Adrenal gland (tissue), 5 donors: ENCODE measurements at regions not wholly inside any gene's neighbourhood (a gene's known extent, or its start where the extent isn't known, plus 50 kb on each side); places are given as distances from the start of the nearest gene placed in this dataset.

Experiments
- POLR2A ChIP-seq, 2 donors: fragments of 450-650 bp; IDR thresholded peaks; one replicate each; pipeline ENCODE4 v1.6.1; 2017; ENCODE audit warnings: antibody characterized with exemption in 2 of 2, mild to moderate bottlenecking in 2 of 2, moderate library complexity in 1 of 2
- TF ChIP-seq, protein P1 (sequence below), 6 experiments: fragments of 450-650 bp in 4 of 6; fragments of 200-600 bp in 2 of 6; sonication (generic) in 1 of 6; IDR thresholded peaks; 1 replicate in 5 of 6; 2 replicates in 1 of 6; pipeline versions ENCODE4 v1.5.1 to v1.8.0; 2016 to 2021; ENCODE audit warnings: antibody characterized with exemption in 6 of 6, mild to moderate bottlenecking in 2 of 6, moderate library complexity in 1 of 6
- donor health status: DM: no; HTN: no; CAD: no.

DNA sequence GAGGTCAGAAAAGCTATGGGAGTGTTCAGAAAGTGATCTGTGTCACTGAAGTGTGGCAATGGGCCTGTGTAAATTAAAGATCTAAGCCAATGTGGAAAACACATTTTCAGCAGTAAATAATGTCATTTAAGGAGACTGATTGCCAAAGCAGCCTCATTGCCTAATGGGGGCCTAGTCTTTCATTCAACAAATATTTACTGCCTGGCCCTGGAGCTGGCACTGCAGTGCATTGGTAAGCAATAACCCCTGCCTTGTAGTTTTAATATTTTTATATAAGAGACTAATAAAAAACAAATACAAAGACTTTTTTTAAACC is 326.6 kb downstream of the BTG1 start:
- TF ChIP-seq, protein P1, sequence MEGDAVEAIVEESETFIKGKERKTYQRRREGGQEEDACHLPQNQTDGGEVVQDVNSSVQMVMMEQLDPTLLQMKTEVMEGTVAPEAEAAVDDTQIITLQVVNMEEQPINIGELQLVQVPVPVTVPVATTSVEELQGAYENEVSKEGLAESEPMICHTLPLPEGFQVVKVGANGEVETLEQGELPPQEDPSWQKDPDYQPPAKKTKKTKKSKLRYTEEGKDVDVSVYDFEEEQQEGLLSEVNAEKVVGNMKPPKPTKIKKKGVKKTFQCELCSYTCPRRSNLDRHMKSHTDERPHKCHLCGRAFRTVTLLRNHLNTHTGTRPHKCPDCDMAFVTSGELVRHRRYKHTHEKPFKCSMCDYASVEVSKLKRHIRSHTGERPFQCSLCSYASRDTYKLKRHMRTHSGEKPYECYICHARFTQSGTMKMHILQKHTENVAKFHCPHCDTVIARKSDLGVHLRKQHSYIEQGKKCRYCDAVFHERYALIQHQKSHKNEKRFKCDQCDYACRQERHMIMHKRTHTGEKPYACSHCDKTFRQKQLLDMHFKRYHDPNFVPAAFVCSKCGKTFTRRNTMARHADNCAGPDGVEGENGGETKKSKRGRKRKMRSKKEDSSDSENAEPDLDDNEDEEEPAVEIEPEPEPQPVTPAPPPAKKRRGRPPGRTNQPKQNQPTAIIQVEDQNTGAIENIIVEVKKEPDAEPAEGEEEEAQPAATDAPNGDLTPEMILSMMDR (IDR thresholded peaks at IDR 0.05) = no peak
- TF ChIP-seq POLR2A (IDR thresholded peaks at IDR 0.05) = no peak
